Activated naive CD8-positive, alpha-beta T cell treated with anti-CD3 and anti-CD28 coated beads, Interleukin-2, amount 10 ng/mL, durations not matched to agents 7 days and 5 days (primary cell): ENCODE measurements at regions not wholly inside any gene's neighbourhood (a gene's known extent, or its start where the extent isn't known, plus 50 kb on each side); places are given as distances from the start of the nearest gene placed in this dataset.

ENCODE experiments used
- ATAC-seq: fragments of 150-1000 bp; cut with Tn5 transposase; one replicate; pipeline ENCODE4 v1.10.0; 2021; ENCODE audit warnings: low read depth, moderate library complexity
- POLR2A ChIA-PET: fragments of 350-600 bp; sonication (Branson Sonifier 250); formaldehyde crosslinking; loops from one replicate; lab custom pipeline; 2021; ENCODE audit warnings: antibody characterized with exemption; lab: Charles Lee
- DNase-seq: peaks from one replicate; pipeline ENCODE4 v3.0.0; 2021
- H3K27ac Mint-ChIP-seq: one replicate; pipeline ENCODE4 v1.8.0; 2022; ENCODE audit warnings: mild to moderate bottlenecking, mixed read lengths
- H3K27me3 Mint-ChIP-seq: one replicate; pipeline ENCODE4 v1.8.0; 2022; ENCODE audit warnings: mild to moderate bottlenecking, moderate library complexity, mixed read lengths
- H3K36me3 Mint-ChIP-seq: one replicate; pipeline ENCODE4 v1.8.0; 2021; ENCODE audit warnings: mild to moderate bottlenecking, mixed read lengths
- H3K4me1 Mint-ChIP-seq: one replicate; pipeline ENCODE4 v1.8.0; 2021; ENCODE audit warnings: mixed read lengths
- H3K4me3 Mint-ChIP-seq: one replicate; pipeline ENCODE4 v1.8.0; 2022; ENCODE audit warnings: mild to moderate bottlenecking, moderate library complexity, mixed read lengths
- H3K9me3 Mint-ChIP-seq: one replicate; pipeline ENCODE4 v1.8.0; 2021; ENCODE audit warnings: mixed read lengths

DNA sequence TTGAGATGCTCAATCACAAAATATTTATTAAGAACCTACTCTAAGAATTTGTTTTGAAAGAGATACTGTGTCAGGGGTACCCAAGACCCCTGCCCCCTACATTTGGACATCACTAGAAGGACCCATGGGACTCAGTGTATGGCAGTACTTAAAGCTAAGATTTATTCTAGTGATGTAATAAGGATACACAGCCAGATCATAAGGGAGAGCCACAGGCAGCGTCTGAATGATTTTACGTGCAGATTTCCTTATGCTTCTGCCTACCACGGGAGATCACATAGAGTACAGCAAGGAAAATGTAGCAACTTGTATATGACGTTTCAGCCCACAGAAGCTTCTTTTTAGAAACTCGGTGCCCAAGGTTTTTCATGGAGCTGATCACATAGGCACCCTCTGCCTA lies 172.9 kb downstream of the DEPDC1B start:
- DNase-seq (no peak), ATAC-seq (no peak)
- Mint-ChIP-seq H3K27me3 (peaks cover 10% of the 10 kb centered on the region), H3K27ac (no peak overlapping the region), H3K4me3 (no peak overlapping the region), H3K36me3 (no peaks in the 10 kb centered on the region), H3K9me3 (no peaks in the 10 kb centered on the region), H3K4me1 (peaks cover 2% of the 10 kb centered on the region)
- POLR2A ChIA-PET = no interaction called here

DNA sequence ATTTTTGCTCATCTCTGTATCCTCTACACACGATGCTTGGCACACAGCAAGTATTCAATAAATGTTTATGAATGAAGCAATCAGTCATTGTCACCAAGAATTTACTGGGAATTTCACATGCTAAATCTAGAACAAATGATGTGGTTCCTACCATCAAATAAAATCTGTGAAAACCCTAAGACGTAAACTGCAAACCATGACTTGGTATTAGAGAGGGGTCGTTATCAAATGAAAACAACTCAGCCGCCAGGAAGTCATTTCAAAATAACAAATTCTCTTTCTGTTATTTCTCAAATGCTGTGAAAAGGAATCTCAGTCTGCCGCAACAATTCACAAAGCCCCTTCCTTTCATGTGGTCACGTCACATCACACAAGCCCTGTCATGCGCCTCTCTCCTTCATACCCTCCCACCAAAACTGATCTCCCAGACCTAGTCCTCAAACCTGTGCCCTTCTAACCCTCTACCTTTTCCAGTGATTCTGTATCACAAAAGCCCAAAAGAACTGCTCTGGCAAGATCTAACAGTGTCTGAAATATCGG lies 173.6 kb downstream of the DEPDC1B start:
- Mint-ChIP-seq H3K27me3 (peaks cover 10% of the 10 kb centered on the region), H3K27ac (no peak overlapping the region), H3K4me3 (no peak overlapping the region), H3K4me1 (peaks cover 3% of the 10 kb centered on the region), H3K36me3 (no peaks in the 10 kb centered on the region), H3K9me3 (no peaks in the 10 kb centered on the region)
- DNase-seq (no peak), ATAC-seq (no peak)
- POLR2A ChIA-PET = no interaction called here

DNA sequence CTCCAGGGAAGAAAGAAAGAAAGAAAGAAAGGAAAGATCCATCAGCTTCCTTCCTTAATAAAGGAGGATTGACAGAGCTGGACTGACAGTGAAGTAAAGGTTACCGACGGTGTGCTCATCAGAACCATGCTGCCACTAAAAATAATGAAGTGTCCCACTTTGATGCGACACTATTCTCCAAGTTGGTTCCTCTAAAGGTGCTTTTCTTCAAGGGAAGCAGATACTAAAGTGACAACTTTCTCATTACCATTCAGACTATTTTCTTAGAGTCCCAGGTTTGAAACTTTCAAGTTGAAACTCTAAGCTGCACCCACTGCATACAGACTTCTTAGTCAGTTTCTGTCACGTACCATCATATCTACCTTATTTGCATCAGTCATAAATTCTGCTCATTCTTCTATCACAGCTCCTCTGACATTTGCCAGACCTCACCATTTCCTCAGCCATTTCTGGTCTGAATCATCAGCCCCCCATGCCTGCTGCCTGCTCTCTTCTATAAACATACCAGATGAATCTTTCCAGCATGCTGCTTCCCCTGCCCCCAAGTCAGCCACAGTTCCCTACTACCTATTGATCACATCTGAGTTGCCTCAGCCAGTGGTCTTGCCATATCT lies 177.6 kb downstream of the DEPDC1B start:
- Mint-ChIP-seq H3K36me3 (no peaks in the 10 kb centered on the region), H3K9me3 (no peaks in the 10 kb centered on the region)
- POLR2A ChIA-PET = no interaction called here

DNA sequence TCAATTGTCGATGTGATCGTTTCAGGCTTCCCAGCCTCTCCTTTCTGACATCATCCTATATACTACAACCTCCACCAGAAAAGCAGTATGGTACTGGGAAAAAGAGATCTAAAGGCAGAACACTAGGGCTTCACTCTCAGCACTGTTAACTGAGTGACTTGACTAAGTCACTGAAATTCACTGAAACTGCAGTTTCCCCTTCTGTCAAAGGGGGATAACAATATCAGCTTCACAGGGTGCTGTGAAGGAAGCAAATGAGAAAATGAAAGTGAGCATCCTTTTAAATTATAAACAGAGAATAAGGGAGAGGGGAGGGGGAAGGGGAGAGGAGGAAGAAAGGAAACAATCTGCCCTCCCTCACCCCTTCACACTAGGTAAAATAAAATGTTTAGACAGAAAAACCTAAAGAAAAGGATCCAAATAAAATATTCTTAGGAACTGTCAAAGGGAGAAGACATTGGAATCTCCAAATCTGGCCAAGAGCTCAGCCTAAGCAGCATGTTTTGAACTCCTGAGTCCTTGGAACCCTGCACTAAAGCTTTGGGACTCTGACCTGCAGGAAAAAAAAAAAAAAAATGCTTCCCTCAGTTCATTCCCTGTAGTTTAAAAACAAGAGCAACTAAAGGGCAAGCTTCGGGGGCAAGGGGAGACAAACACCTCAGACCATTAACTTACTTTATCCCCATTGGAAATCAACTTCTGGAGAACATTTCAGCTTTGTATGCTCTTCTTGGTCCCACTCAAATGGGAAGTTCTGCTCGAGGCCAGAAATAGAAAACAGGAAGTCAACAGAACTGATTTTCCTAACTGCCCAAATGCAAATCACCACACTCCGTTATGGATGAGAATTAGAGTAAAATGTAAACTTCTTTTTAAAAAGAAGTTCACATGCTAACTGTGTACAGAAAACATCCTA lies 178.3 kb downstream of the DEPDC1B start:
- Mint-ChIP-seq H3K9me3 (no peaks in the 10 kb centered on the region), H3K4me1 (peaks cover 4% of the 10 kb centered on the region), H3K4me3 (peak overlapping the region; percentile 14), H3K27ac (peak overlapping the region; percentile 22), H3K36me3 (no peaks in the 10 kb centered on the region), H3K27me3 (peaks cover 9% of the 10 kb centered on the region)
- ATAC-seq = no peak
- no peak for DNase-seq
- POLR2A ChIA-PET = no interaction called here

More for the DNA sequence above, 177.6 kb downstream of the DEPDC1B start:
- Mint-ChIP-seq H3K4me3 (no peak overlapping the region), H3K27me3 (peaks cover 13% of the 10 kb centered on the region), H3K4me1 (peaks cover 4% of the 10 kb centered on the region), H3K27ac (no peak overlapping the region)
- no peak for DNase-seq
- ATAC-seq = no peak

DNA sequence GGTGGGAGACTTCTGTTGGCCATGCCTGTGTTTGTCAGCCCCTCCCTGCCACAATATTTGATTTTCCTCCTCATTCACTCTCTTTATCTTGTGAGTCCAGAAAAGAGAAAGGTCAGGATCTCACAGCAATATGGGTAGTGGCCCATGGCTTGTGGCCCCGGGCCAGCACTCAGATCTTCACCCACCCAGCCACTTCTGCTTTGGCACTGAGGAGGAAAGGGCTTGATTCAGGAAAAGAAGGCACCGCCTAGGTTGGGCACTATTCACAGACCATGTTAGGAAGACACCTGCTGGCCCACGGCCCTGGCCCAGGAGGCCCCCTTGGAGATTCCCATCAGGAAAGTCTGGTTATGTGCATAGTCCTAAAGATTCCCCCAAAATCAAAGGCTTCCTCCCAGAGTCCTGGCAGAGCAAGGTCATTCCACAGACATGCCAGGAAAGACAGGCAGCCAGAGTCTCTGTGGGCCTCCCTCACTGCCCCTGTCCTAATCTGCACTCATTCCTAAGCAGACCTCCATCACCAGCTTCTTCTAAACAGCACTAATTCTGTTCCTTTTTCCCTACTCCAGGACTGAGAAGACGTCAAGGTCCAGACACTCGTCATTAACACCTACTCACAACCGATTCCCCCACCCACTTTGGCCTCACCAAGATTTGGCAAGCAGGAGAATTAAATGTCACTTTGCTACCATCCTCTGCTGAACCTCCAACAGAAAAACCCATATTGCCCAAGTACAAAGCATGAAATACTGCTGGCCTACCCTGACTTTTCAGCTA lies 179.3 kb downstream of the DEPDC1B start:
- no peaks in the 10 kb centered on the region for H3K36me3 Mint-ChIP-seq
- peaks cover 2% of the 10 kb centered on the region for H3K4me1 Mint-ChIP-seq
- no peak for ATAC-seq
- no peaks in the 10 kb centered on the region for H3K9me3 Mint-ChIP-seq
- H3K27me3 Mint-ChIP-seq = peaks cover 6% of the 10 kb centered on the region
- H3K27ac Mint-ChIP-seq = no peak overlapping the region
- no peak overlapping the region for H3K4me3 Mint-ChIP-seq
- DNase-seq = no peak
- POLR2A ChIA-PET = no interaction called here

DNA sequence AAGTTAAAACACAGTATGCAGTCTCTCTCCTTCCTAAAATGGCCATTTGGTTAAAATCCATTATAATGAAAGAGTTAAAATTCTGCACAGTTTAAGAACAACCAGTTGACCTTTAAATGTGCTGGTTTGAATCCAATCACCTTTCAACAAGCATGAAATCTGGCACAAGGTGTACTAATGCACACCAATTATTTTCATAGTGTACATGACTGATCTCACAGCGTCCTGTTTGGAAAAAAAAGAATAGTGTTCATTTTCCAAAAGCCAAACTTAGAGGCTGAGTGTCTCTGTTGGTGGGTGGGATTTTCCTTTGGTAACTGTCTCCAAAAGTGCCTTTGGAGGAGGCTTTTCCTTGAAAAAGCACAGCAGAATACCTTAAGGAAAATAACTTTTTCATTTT lies 180.6 kb downstream of the DEPDC1B start:
- H3K4me1 Mint-ChIP-seq = peaks cover 2% of the 10 kb centered on the region
- peaks cover 6% of the 10 kb centered on the region for H3K27me3 Mint-ChIP-seq
- no peaks in the 10 kb centered on the region for H3K9me3 Mint-ChIP-seq
- DNase-seq (no peak), ATAC-seq (no peak)
- H3K27ac Mint-ChIP-seq = no peak overlapping the region
- no peaks in the 10 kb centered on the region for H3K36me3 Mint-ChIP-seq
- no peak overlapping the region for H3K4me3 Mint-ChIP-seq
- POLR2A ChIA-PET = no interaction called here

DNA sequence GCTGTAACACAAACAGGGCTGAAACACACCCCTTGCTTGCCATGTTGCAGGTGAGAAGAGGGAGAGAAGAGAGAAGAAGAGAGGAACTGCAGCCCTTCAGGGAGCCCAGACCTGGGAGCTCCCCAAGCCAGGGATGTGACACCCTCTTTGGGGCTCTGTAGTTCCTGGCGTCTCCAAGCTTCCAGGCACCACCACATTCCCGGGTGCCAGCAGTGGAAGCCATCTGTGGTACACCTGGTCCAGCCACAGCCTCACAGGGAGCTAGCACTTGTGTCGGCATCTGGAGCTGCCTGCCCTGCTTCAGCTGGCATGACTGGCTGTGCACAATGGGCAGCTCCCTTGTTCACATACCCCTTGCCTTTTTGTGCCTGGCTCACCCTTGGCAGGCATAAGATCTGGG lies 182.1 kb downstream of the DEPDC1B start:
- Mint-ChIP-seq H3K36me3 (no peaks in the 10 kb centered on the region), H3K4me3 (no peak overlapping the region), H3K9me3 (no peaks in the 10 kb centered on the region), H3K27me3 (peaks cover 8% of the 10 kb centered on the region), H3K27ac (no peak overlapping the region), H3K4me1 (peaks cover 2% of the 10 kb centered on the region)
- no peak for DNase-seq
- POLR2A ChIA-PET = no interaction called here
- no peak for ATAC-seq

DNA sequence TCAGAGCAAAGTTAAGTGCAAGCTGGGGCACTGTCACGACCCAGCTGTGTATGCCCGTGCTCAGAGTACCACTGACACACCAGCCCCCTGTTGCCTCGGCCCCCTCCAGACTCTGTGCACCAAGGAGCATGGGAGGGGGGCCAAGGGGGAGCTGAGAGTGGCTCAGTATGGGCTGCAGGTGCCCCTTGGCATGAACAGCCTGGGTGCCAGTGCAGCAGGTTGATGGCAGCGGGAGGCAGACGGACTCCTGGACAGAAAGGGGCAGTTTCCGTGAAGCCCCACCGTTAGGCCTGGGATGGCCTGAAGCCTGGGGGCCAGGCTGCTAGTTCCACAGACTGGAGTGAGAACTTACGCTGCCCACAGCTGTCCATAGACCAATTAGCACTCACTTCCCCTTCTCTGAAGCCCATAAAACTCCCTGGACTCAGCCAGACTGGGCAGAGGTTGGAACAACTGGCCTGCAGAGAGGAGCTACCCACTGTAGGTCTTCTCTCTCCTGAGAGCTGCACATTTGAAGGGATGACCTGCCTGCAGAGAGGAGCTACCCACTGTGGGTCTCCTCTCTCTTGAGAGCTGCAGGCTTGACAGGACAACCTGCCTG lies 182.8 kb downstream of the DEPDC1B start:
- H3K27me3 Mint-ChIP-seq = peaks cover 12% of the 10 kb centered on the region
- no peak for DNase-seq
- H3K9me3 Mint-ChIP-seq = no peaks in the 10 kb centered on the region
- H3K36me3 Mint-ChIP-seq = no peaks in the 10 kb centered on the region
- H3K4me1 Mint-ChIP-seq = peaks cover 2% of the 10 kb centered on the region
- no peak for ATAC-seq
- POLR2A ChIA-PET = no interaction called here
- H3K27ac Mint-ChIP-seq = no peak overlapping the region
- H3K4me3 Mint-ChIP-seq = no peak overlapping the region

DNA sequence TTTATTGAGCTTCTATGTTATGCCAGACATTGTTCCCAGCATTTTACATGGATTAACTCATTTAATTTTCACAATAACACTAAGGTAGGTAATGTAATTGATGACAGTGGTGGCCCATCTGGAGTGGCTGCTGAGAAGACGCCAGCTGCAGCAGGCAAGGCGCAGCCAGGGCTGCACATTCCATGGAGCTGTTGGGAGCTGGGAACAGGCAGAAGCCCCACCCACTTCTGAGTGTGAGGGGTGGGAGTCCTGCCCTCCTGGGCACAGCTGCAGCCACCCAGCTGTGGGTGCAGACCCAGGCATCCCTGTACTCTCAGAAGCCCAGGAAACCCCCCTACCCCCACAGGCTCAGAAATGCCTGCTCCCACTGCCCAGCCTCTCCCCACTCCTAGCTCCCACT lies 183.3 kb downstream of the DEPDC1B start:
- no peak for DNase-seq
- POLR2A ChIA-PET = no interaction called here
- Mint-ChIP-seq H3K27me3 (peaks cover 12% of the 10 kb centered on the region), H3K4me3 (no peak overlapping the region), H3K36me3 (no peaks in the 10 kb centered on the region), H3K9me3 (no peaks in the 10 kb centered on the region), H3K27ac (no peak overlapping the region), H3K4me1 (peaks cover 2% of the 10 kb centered on the region)
- no peak for ATAC-seq

DNA sequence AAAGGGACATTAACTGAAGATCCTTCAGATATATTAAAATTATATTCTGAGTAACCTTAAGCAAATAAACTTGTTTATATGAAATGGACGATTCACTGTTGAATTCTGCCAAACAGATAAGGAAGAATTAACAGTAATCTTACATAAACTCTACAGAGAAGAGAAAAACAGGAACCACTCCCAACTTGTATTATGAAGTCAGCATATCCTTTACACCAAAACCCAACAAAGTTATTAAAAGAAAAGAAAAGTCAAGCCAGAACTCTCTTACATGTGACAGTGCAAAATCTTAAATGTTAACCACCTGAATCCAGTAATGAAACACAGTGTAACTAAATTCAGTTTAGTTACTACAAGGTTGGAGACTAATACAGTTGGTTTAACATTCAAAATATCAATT lies 185.8 kb downstream of the DEPDC1B start:
- Mint-ChIP-seq H3K27ac (no peak overlapping the region), H3K27me3 (peaks cover 12% of the 10 kb centered on the region)

DNA sequence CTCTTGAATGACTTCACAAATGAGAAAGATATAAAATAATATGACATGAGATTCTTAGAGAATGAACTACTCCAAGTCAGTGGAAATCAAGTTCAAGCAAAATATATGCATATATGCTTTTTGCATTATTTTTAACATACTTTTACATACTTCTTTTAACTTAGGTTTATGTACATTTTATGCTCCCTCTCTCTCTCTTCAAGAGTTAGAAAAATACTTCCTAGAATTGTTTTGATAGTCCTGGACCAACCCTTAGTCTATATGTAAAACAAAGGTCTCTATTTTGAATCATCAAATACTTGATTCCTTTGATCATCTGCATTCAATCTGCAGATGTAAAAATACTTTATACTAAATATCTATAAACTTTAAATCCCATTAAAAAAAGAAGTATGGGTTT lies 187.8 kb downstream of the DEPDC1B start:
- DNase-seq (no peak), ATAC-seq (no peak)
- Mint-ChIP-seq H3K27ac (no peak overlapping the region), H3K4me1 (no peaks in the 10 kb centered on the region), H3K27me3 (peaks cover 12% of the 10 kb centered on the region), H3K36me3 (no peaks in the 10 kb centered on the region), H3K4me3 (no peak overlapping the region), H3K9me3 (no peaks in the 10 kb centered on the region)
- POLR2A ChIA-PET = no interaction called here

More for the DNA sequence above, 185.8 kb downstream of the DEPDC1B start:
- Mint-ChIP-seq H3K36me3 (no peaks in the 10 kb centered on the region), H3K9me3 (no peaks in the 10 kb centered on the region), H3K4me3 (no peak overlapping the region), H3K4me1 (no peaks in the 10 kb centered on the region)
- DNase-seq = no peak
- POLR2A ChIA-PET = no interaction called here
- no peak for ATAC-seq

DNA sequence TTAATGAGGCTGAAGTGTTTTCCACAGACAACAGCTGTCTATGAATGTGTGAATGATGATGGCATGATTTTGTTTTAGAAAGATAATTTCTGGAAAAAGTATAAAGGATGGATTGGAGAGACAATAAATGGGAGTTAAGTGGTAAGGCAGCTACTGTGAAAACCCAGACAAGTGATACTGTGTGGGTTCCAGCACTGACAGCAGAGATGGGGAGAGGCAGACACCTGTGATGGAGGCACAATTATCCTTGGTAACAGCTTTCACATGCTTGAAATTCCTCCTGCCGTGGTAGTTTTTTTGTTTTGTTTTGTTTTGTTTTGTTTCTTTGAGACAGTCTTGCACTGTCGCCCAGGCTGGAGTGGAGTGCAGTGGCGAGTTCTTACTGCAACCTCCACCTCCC lies 189.3 kb downstream of the DEPDC1B start:
- Mint-ChIP-seq H3K27ac (no peak overlapping the region), H3K4me1 (no peaks in the 10 kb centered on the region), H3K36me3 (no peaks in the 10 kb centered on the region), H3K9me3 (no peaks in the 10 kb centered on the region), H3K4me3 (no peak overlapping the region), H3K27me3 (peaks cover 10% of the 10 kb centered on the region)
- DNase-seq (no peak), ATAC-seq (no peak)
- POLR2A ChIA-PET = no interaction called here

DNA sequence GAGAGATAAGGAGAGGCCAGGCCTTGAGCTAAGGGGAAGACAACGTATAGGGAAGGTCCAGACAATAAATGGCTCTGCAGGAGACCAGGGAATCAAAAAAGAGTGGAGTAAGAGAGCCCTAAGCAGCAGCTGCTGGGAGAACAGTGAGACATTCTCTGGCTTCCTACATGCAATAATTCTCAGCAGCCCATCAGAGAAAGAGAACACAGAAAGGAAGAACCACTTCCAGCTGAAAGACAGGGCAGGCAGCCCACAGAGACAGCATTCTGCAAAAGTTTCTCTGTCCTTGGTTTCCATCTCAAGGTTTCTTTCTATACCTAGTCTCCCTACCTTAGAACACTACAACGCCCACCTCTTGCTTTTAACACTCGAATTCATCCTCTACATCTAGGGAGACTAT lies 189.9 kb downstream of the DEPDC1B start:
- Mint-ChIP-seq H3K4me1 (no peaks in the 10 kb centered on the region), H3K36me3 (no peaks in the 10 kb centered on the region), H3K27ac (no peak overlapping the region), H3K9me3 (no peaks in the 10 kb centered on the region), H3K27me3 (peaks cover 10% of the 10 kb centered on the region), H3K4me3 (no peak overlapping the region)
- ATAC-seq = no peak
- POLR2A ChIA-PET = no interaction called here
- no peak for DNase-seq
